ENCODE measurements at regions not wholly inside any gene's neighbourhood (a gene's known extent, or its start where the extent isn't known, plus 50 kb on each side); places are given as distances from the start of the nearest gene placed in this dataset.

- no peaks in the 10 kb centered on the region; a peak in 1 of 8 replicates for H3K36me3 ChIP-seq (ENCODE audit: control insufficient read depth in 2 of 4, insufficient read depth in 4 of 4, low read length in 3 of 4)
- no peak overlapping the region for H3K4me3 ChIP-seq (ENCODE audit: extremely low read depth in 1 of 4, insufficient read depth in 2 of 4, low read depth in 3 of 4, low read length in 4 of 4)
- no peak overlapping the region for H3K14ac ChIP-seq (ENCODE audit: insufficient read length)
- 92% methylated on average over 3 of the region's 3 CpGs; no CpG with 5 or more reads in 1 of the 2 experiments for WGBS, 2 experiments (ENCODE audit: extremely low coverage in 1 of 2, insufficient coverage in 1 of 2, insufficient read length in 1 of 2, insufficient replicate concordance in 2 of 2, low coverage in 1 of 2, low lambda C conversion rate in 2 of 2, missing lambda C conversion rate in 1 of 2)
- no peak overlapping the region for H3K18ac ChIP-seq (ENCODE audit: extremely low read depth, low read length)
- H3K79me2 ChIP-seq (ENCODE audit: control insufficient read depth in 1 of 2, insufficient read depth in 2 of 2, low read length in 2 of 2): no peaks in the 10 kb centered on the region
- no peak overlapping the region for H2BK5ac ChIP-seq (ENCODE audit: low read depth, low read length)
- no peak overlapping the region for H2BK15ac ChIP-seq (ENCODE audit: low read length)
- no peaks in the 10 kb centered on the region for H4K20me1 ChIP-seq (replicated peaks in 1 of 2; ENCODE audit: control insufficient read depth in 1 of 2, insufficient read depth in 2 of 2, low read length in 2 of 2)
- no peaks in the 10 kb centered on the region for H3K27me3 ChIP-seq (replicated peaks in 1 of 4; ENCODE audit: control insufficient read depth in 3 of 4, extremely low read depth in 1 of 4, insufficient read depth in 3 of 4, low read length in 3 of 4)
- no peak overlapping the region for H4K91ac ChIP-seq (replicated peaks; ENCODE audit: insufficient read length, low read length)
- peaks cover 0 to 2% (median 0%) of the 10 kb centered on the region in 4 experiments; a peak in 2 of 7 replicates for H3K4me1 ChIP-seq (replicated peaks in 1 of 4; ENCODE audit: control insufficient read depth in 3 of 4, insufficient read depth in 4 of 4, low read length in 3 of 4)
- no peak overlapping the region for H2BK120ac ChIP-seq (replicated peaks; ENCODE audit: low read depth, low read length)
- H3K56ac ChIP-seq (replicated peaks; ENCODE audit: insufficient read length, low read depth, low read length): no peak overlapping the region
- H2AK5ac ChIP-seq (ENCODE audit: low read depth, low read length): no peak overlapping the region
- no peak overlapping the region for H2AFZ ChIP-seq (ENCODE audit: low read length)
- no peak overlapping the region for H3K4ac ChIP-seq (replicated peaks; ENCODE audit: insufficient read length, low read depth, low read length)
- no peak for TF ChIP-seq CREB1 (IDR thresholded peaks at IDR 0.05)
- no peaks in the 10 kb centered on the region for H3K79me1 ChIP-seq (ENCODE audit: low read depth, low read length)
- H3K23me2 ChIP-seq (ENCODE audit: low read depth, low read length): no peaks in the 10 kb centered on the region
- no peak overlapping the region for H3K23ac ChIP-seq (ENCODE audit: insufficient read length)
- POLR2A ChIA-PET (ENCODE audit: partially characterized antibody): no interaction called here
- no peaks in the 10 kb centered on the region for H3K9me3 ChIP-seq (ENCODE audit: insufficient read depth in 2 of 2, low read depth in 1 of 2, low read length in 1 of 2)
- H2BK12ac ChIP-seq (ENCODE audit: low read depth, low read length): no peak overlapping the region
- H3K27ac ChIP-seq (ENCODE audit: low read depth, low read length): no peak overlapping the region
- no peak overlapping the region for H3K9ac ChIP-seq (replicated peaks in 1 of 4; ENCODE audit: extremely low read depth in 1 of 4, low read depth in 3 of 4, low read length in 3 of 4)
- DNase-seq (ENCODE audit: low read depth in 1 of 2, low spot score in 2 of 2) (no peak), FAIRE-seq (no peak)
- no peak overlapping the region for H2BK20ac ChIP-seq (ENCODE audit: low read length)
- no peak overlapping the region for H4K5ac ChIP-seq (ENCODE audit: insufficient read length, low read depth, low read length)
- no peak overlapping the region for H3K4me2 ChIP-seq (ENCODE audit: insufficient read depth in 1 of 2, low read depth in 2 of 2, low read length in 2 of 2)
- CTCF ChIA-PET (ENCODE audit: partially characterized antibody): interaction anchor here (0.8 to 6.1 kb wide), 12 partner anchors 12 to 234 kb away, joined by 3 to 50 read pairs (median 6); no protein-coding TSS in a partner anchor
- H4K8ac ChIP-seq (ENCODE audit: extremely low read depth, insufficient read depth, low read length): no peak overlapping the region
Observed at GRCh38 chr4:26160591-26160990, 160.2 kb upstream of the RBPJ start.

All from H1 (cell line).